Daoy (cell line): ENCODE measurements at regions not wholly inside any gene's neighbourhood (a gene's known extent, or its start where the extent isn't known, plus 50 kb on each side); places are given as distances from the start of the nearest gene placed in this dataset.
"Not testable (repeated sequence)": the region's sequence is repeated elsewhere in the genome, so short reads cannot be mapped to it uniquely, and the experiment has no call there.

Experiments used
- DNase-seq: peaks from one replicate; pipeline ENCODE4 v3.0.0-alpha.2; 2015; ENCODE audit warnings: low read depth

- DNase-seq, result no peak
Observed at GRCh38 chr14:101078170-101078891, 174.8 kb upstream of the RTL1 start.

DNA sequence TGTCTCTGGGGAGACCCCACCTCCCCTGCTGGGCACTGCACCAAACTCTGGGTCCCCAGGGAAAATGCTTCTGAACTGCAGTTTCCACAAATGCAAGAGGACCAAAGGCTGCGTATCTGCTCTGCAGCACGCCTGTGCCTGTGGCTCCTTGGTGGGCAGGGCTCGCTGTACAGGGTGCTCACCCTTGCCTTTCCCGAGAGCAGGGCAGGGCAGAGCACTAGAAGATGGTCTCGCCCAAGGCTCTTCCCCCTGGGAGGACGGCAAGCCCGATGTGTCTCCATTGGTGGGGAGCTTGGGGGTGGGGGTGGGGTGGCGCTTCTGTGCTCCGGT is 175.3 kb upstream of the RTL1 start:
- no peak for DNase-seq

GRCh38 chr14:101080922-101081593 is 177.5 kb upstream of the RTL1 start:
- DNase-seq, result no peak

GRCh38 chr14:101082036-101082435 is 178.5 kb upstream of the RTL1 start:
- DNase-seq, result no peak

DNA sequence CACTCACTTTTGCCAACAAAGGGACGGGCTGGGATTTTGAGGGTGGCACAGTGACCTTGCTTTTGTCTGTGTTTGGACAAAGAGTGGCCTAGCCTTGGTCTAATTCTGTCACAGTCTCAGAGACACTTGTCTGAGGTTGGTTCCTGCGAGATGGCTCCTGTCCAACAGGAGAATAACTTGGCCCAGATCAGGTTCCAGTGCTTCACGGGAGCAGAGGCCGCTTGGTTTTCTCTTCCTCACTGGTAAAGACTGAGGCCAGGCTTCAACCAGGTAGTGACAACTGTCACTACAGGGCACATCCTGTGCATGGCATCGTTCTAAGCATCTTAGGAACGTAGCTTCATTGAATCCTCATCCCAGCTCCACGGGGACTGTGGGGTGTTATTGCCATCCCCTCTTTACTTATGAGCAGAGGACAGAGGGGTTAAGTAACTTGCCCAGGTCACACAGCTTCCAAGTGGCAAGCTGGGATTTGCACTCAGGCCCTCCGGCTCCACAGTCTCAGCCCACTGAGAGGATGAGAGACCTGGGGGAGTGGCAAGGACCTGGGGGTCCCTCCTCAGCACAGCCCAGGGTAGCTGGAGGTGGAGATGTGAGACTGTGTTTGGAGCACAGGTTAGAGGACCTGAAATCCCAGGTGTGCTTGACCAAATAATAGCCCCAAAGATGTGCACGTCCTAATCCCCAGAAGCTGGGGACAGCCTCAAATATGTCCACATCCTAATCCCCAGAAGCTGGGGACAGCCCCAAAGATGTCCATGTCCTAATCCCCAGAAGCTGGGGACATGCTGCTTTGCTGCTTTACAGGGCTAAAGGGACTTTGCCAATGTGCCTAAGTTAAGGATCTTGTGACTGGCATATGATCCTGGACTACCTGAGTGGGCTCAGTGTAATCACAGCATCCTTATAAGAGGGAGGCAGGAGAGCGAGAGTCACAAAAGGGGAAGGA is 179.2 kb upstream of the RTL1 start:
- no peak for DNase-seq

GRCh38 chr14:101083564-101084435 is 180.3 kb upstream of the RTL1 start:
- DNase-seq, result peak; percentile 35

DNA sequence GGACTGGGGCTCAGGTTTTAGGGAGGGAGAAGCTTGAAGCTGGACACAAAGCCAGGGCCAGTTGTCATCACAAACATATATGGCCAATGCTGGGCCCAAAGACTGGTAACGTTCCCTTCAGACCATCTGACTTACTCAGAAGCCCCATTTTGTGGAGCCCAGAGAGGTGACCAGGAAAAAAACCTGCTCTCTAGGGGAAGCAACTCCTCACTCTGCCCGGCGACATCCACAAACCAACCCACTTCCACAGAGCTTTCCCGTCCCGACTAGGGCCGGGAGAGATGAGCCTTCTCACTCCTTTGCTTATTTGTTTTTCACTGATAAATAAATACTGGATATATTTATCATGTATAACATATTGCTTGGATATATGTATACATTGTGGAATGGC is 180.9 kb upstream of the RTL1 start:
- no peak for DNase-seq

DNA sequence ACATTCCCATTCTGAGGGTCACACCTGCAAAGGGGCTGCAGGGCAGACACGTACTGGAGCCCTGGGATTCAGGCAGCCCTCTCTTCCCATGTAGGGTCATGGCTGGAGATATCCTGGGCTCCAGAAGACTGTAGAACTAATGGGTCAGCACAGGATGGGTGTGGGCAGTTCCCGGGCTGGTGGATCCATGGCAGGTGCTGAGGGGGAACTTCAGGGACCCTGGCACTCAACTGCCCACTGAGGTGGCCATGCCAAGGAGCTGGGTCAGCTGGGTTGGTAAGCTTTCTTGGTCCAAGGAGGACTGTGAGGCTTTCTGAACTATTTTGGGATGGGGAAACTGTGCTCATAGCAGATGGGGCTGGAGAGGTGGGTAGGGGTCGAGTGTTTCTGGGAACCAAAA is 183.4 kb upstream of the RTL1 start:
- no peak for DNase-seq

DNA sequence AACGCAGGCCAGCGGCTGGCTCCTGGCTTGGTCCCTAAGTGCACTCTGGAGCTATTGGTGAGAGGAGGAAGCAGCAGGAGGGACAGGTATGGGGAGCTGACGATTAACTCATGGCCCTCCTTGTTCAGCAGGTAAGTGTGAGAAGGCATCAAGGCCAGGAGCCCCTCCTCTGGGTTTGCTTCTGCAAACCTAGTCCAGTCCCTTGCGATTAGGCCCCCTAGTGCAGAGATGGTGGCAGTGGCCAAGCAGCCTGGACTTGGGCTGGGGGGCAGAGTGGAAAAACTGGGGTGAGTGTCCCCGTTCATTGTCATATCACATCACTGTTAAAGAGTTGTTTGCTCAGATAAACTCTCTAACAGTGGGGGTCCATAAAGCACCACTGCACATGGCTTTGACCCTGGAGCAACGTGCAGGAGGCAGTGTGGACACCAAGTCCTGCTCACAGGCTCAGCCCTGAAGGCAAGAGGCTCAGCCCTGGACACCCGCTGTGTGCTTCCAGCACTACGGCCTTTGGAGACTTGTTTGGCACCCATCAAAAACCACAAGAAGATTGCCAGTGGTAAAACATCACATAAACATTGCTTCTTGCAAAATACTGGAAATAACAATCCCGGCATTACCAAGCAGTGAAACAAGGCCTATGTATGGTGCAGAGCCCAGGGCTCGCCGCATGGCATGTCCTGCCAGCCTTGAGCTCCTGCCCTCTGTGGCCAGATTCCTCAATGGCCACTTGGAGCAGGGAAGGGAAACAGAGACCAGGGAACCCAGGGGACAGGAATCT is 184.3 kb upstream of the RTL1 start:
- DNase-seq, result no peak

DNA sequence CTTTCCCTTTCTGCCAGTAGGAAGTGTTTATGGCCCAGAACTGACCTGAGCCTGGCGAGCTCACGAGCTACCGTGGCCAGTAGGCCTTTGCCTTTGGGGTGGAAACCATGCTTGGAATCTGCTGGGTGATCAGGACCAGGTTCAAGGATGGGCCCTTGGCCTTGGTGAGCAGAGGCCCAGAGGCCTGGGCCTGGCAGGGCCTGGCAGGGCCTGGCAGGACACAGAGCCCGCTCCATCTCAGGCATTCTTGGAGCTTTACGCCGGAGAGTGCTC is 184.8 kb upstream of the RTL1 start:
- DNase-seq, result no peak

DNA sequence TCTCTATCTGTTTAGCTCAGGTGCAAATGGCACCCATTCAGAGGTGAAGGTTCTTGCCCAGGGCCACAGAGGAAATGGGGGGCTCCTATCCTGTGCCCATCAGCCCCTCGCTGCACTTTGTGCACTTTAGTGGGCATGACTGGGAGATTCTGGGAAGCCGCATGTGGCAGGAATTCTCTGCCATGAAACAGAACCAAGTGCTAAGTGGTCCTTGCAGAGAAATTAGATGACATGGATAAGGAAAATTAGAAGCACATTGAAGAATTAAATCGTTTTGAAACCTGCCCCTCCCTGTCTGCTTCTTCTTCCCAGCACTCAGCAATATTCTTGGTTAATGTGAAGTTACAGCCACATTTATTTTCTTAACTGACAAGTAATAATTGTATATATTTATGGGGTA is 185.2 kb upstream of the RTL1 start:
- DNase-seq, result no peak

GRCh38 chr14:101090478-101090877 is 187.0 kb upstream of the RTL1 start:
- DNase-seq, result not testable (repeated sequence)

DNA sequence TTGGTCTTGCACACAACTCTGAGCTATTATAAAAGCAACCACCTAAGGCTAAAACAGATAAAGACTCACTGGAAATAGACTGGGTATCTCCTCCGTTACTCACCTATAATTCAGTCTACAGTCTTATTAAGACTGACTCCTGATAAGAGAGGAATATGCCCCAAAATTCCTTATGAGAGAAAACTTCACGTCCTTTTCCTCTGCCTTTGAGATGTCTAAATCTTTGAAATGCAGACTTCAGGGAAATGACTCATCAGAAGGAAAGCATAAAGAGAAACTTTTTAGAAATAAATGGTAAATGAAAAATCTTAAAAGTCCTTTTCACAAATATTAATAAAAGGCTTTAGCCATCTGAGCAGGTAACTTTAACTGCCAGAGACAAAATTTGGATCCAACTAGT is 187.5 kb upstream of the RTL1 start:
- DNase-seq, result no peak

GRCh38 chr14:101094916-101095315 is 191.4 kb upstream of the RTL1 start:
- not testable (repeated sequence) for DNase-seq

DNA sequence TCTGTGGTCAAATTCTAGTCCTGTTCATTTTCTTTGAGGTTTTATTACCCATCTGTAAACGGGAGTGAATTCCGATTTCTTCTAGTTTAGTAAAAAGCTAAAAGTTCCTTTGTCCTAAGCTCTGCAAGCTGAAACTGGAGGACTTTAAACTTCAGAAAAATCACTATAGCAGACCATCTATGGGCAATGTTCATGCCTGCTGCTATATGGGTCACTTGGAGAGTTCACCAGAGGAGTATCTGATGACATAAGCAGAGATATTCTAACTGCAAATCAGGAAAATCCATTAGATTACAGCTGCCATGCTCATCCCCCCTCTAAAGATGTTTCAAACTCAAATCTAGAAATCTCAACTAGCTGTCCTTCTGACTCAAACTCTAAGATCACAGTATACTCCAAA is 193.0 kb upstream of the RTL1 start:
- DNase-seq, result no peak

DNA sequence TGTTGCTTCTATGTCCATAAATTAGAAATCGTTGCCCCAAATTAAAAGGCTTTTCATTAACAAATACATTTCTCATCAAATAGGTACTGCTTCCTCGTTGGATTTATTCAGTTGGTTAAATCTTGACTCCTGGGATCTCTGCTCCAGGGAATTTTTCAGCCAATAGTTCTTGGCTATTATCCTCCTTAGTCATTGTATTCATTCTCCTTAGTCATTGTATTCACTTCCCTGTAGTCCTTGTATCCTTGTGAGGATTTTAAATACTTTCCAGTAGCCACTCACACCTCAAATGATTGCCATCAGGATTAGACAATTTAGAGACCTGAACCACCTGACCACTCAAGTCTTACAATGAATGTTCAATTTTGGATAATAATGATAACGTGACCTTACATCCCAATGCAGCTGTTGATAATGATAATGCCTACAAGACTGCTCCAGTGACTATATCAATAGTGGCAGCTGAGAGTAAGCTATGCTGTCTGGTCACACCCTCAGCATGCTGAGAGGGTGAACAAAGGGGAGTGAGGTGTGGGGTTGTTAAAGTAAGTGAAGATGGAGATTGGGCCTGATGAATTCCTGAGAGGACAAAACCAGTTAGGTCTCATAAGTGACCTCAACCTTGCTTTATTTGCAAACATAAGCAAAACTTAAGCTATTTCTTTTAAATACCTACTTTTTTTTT is 193.7 kb upstream of the RTL1 start:
- no peak for DNase-seq

- DNase-seq, result no peak
Observed at GRCh38 chr14:101098177-101098576, 194.7 kb upstream of the RTL1 start.

- no peak for DNase-seq
Observed at GRCh38 chr14:101098641-101099040, 195.1 kb upstream of the RTL1 start.

- peak; percentile 7 for DNase-seq
Observed at GRCh38 chr14:101101456-101102056, 198.0 kb upstream of the RTL1 start.

- no peak for DNase-seq
Observed at GRCh38 chr14:101102875-101103274, 199.4 kb upstream of the RTL1 start.
